Natural killer cell treated with Interleukin-12 subunit alpha and Interleukin-12 subunit beta and Interleukin-15 and Interleukin-18, amount 100 ng/mL, for 72 hours (primary cell): ENCODE measurements at regions not wholly inside any gene's neighbourhood (a gene's known extent, or its start where the extent isn't known, plus 50 kb on each side); places are given as distances from the start of the nearest gene placed in this dataset.

ENCODE experiments used
- ATAC-seq, 2 donors: fragments of 150-1000 bp; cut with Tn5 transposase in 1 of 2; sonication (Bioruptor Pico), chemical (Tn5 transposase) in 1 of 2; 2 replicates each; pipeline ENCODE4 v1.10.0; 2021
- DNase-seq: peaks from one replicate; pipeline ENCODE4 v3.0.0; 2022; ENCODE audit warnings: low spot score
- H3K27ac Mint-ChIP-seq, 2 donors: 1 replicate in 1 of 2; 2 replicates in 1 of 2; pipeline ENCODE4 v1.8.0; 2022; ENCODE audit warnings: mixed read lengths in 2 of 2, mild to moderate bottlenecking in 1 of 2, moderate library complexity in 1 of 2
- H3K27me3 Mint-ChIP-seq, 2 donors: 1 replicate in 1 of 2; 2 replicates in 1 of 2; pipeline ENCODE4 v1.8.0; 2022; ENCODE audit warnings: mixed read lengths in 2 of 2
- H3K36me3 Mint-ChIP-seq: one replicate; pipeline ENCODE4 v1.8.0; 2022; ENCODE audit warnings: mixed read lengths
- H3K4me1 Mint-ChIP-seq, 2 donors: 1 replicate in 1 of 2; 2 replicates in 1 of 2; pipeline ENCODE4 v1.8.0; 2022; ENCODE audit warnings: low read depth in 2 of 2, mixed read lengths in 2 of 2, mild to moderate bottlenecking in 1 of 2
- H3K4me3 Mint-ChIP-seq: one replicate; pipeline ENCODE4 v1.8.0; 2022; ENCODE audit warnings: mixed read lengths
- H3K9me3 Mint-ChIP-seq: 2 replicates; pipeline ENCODE4 v1.8.0; 2022; ENCODE audit warnings: mixed read lengths

DNA sequence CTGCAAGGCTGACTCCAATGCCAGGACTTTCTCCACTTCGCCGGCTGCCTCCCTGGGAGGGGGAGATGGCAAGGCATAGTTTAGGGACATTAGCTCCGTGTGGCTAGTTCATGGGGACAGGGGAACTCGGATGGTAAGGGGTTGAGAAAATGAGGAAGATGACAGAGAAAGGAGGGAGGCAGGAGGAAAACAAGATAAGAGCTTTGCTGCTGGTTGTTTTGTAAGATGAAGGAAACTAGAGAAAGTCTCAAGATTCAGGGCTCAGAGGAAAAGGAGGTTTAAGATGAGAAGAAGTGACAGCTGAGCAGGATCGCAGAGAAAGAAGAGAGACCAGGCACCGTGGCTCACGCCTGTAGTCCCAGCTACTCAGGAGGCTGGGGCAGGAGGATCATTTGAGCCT lies 180.9 kb upstream of the RREB1 start:
- H3K36me3 Mint-ChIP-seq, result no peaks in the 10 kb centered on the region
- no peaks in the 10 kb centered on the region for H3K9me3 Mint-ChIP-seq
- H3K27me3 Mint-ChIP-seq, result peaks cover 14 to 16% of the 10 kb centered on the region in 2 donors
- DNase-seq (no peak), ATAC-seq (no peak)
- H3K27ac Mint-ChIP-seq, result no peak overlapping the region
- H3K4me3 Mint-ChIP-seq, result no peak overlapping the region
- no peaks in the 10 kb centered on the region for H3K4me1 Mint-ChIP-seq

DNA sequence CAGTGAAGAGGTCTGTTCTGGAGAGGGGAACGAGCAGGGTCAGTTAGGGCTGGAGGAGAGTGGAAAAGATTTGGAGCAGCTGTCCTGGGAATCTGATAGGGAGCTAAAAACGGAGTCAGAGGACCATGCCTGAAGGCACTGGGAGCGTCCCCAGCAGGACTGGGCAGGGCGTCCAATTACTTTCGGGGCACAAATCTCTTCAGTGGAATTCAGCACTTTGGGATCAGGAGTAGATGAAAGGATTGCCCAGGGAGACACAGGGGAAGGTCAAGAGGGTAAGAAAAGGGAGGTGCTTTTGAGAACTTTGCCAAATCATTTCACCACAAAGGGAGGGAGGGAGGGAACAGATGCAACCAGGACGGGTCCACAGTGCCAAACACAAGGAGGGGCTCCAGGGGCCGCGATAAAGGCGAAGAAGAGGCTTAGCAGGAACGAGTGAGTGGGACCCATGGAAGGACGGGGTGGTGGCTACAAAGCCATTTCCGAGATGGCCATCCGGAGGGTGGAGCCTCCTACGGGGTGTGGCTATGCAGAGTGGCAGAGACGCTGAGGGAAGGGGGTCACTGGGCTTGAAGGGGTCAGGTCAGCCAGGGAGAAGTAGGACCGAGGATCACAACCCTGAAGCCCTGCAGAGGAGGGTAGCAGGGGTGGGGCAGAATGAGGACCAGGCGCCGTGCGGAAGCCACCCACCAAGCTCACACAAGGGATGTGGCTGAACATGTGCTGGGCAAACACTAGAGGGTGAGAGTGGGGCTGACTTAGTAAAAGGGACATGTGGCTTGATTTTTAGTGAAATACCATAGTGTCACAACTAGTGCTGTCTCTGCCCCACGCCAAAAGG lies 180.0 kb upstream of the RREB1 start:
- H3K27ac Mint-ChIP-seq, result no peak overlapping the region
- peak in 1 of 2 donors; percentile 37 for ATAC-seq
- no peaks in the 10 kb centered on the region for H3K4me1 Mint-ChIP-seq
- H3K4me3 Mint-ChIP-seq, result no peak overlapping the region
- no peak for DNase-seq
- H3K9me3 Mint-ChIP-seq, result no peaks in the 10 kb centered on the region
- H3K27me3 Mint-ChIP-seq, result peaks cover 14 to 16% of the 10 kb centered on the region in 2 donors
- H3K36me3 Mint-ChIP-seq, result no peaks in the 10 kb centered on the region

GRCh38 chr6:6930223-6930880 lies 177.4 kb upstream of the RREB1 start:
- no peaks in the 10 kb centered on the region for H3K36me3 Mint-ChIP-seq
- H3K4me3 Mint-ChIP-seq, result no peak overlapping the region
- H3K4me1 Mint-ChIP-seq, result no peaks in the 10 kb centered on the region
- DNase-seq, result no peak
- no peak overlapping the region for H3K27ac Mint-ChIP-seq
- H3K27me3 Mint-ChIP-seq, result peaks cover 14 to 16% of the 10 kb centered on the region in 2 donors
- no peak for ATAC-seq
- no peaks in the 10 kb centered on the region for H3K9me3 Mint-ChIP-seq

- no peak for ATAC-seq
- no peak overlapping the region for H3K4me3 Mint-ChIP-seq
- H3K36me3 Mint-ChIP-seq, result no peaks in the 10 kb centered on the region
- no peaks in the 10 kb centered on the region for H3K9me3 Mint-ChIP-seq
- H3K27ac Mint-ChIP-seq, result no peak overlapping the region
- H3K27me3 Mint-ChIP-seq, result peaks cover 12 to 13% of the 10 kb centered on the region in 2 donors
- no peaks in the 10 kb centered on the region for H3K4me1 Mint-ChIP-seq
- DNase-seq, result no peak
These were observed 176.4 kb upstream of the RREB1 start for GRCh38 chr6:6931071-6932025.

- Mint-ChIP-seq H3K36me3 (no peaks in the 10 kb centered on the region), H3K9me3 (no peaks in the 10 kb centered on the region), H3K4me3 (no peak overlapping the region), H3K27me3 (peaks cover 3 to 6% of the 10 kb centered on the region in 2 donors), H3K27ac (no peak overlapping the region), H3K4me1 (no peaks in the 10 kb centered on the region)
- ATAC-seq (no peak), DNase-seq (no peak)
These were observed 175.4 kb upstream of the RREB1 start for GRCh38 chr6:6932341-6932740.

DNA sequence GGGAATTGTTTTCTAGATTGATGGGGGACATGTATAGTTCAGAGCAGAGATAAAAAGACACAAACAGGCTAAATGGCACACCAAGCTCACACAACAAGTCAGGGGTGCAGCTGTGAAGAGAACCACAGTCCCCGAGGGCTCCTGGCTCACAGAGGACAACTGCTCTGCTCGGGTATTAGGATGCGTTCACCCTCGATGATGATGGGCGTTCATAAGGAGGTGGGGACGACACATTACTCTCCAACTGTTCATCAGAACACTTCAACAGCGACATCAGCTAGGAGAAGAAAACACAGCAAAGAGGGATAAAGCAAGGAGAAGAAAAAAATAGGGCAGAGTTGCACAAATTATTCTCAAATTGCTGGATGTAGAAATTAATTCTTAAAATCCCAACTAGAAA lies 174.8 kb upstream of the RREB1 start:
- no peaks in the 10 kb centered on the region for H3K9me3 Mint-ChIP-seq
- DNase-seq, result no peak
- H3K36me3 Mint-ChIP-seq, result no peaks in the 10 kb centered on the region
- ATAC-seq, result no peak
- no peaks in the 10 kb centered on the region for H3K4me1 Mint-ChIP-seq
- H3K27ac Mint-ChIP-seq, result no peak overlapping the region
- no peak overlapping the region for H3K4me3 Mint-ChIP-seq
- H3K27me3 Mint-ChIP-seq, result peaks cover 0 to 4% of the 10 kb centered on the region in 2 donors

DNA sequence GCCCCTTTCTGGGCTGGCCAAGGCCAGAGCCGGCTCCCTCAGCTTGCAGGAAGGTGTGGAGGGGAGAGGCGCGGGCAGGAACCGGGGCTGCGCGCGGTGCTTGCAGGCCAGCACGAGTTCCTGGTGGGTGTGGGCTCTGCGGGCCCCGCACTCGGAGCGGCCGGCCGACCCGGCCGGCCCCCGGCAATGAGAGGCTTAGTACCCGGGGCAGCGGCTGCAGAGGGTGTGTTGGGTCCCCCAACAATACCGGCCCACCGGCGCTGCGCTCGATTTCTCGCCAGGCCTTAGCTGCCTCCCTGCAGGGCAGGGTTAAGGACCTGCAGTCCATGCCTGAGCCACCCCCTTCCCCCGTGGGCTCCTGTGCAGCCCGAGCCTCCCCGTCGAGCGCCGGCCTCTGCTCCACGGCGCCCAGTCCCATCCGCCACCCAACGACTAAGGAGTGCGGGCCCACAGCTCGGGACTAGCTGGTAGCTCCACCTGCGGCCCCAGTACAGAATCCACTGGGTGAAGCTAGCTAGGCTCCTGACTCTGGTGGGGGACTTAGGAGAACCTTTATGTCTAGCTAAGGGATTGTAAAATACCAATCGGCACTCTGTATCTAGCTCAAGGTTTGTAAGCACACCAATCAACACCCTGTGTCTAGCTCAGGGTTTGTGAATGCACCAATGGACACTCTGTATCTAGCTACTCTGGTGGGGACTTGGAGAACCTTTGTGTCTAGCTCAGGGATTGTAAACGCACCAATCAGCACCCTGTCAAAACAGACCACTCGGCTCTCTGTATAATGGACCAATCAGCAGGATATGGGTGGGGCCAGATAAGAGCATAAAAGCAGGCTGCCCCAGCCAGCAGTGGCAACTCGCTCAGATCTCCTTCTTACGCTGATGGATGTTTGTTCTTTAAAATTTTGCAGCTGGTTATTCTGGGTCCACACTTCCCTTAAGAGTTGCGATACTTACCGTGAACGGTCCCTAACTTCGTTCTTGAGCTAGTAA lies 167.4 kb upstream of the RREB1 start:
- no peaks in the 10 kb centered on the region for H3K9me3 Mint-ChIP-seq
- no peak for DNase-seq
- H3K27me3 Mint-ChIP-seq, result peaks cover 7 to 8% of the 10 kb centered on the region in 2 donors
- H3K4me3 Mint-ChIP-seq, result no peak overlapping the region
- H3K4me1 Mint-ChIP-seq, result peaks cover 9 to 13% of the 10 kb centered on the region in 2 donors
- no peak for ATAC-seq
- no peaks in the 10 kb centered on the region for H3K36me3 Mint-ChIP-seq
- no peak overlapping the region for H3K27ac Mint-ChIP-seq

DNA sequence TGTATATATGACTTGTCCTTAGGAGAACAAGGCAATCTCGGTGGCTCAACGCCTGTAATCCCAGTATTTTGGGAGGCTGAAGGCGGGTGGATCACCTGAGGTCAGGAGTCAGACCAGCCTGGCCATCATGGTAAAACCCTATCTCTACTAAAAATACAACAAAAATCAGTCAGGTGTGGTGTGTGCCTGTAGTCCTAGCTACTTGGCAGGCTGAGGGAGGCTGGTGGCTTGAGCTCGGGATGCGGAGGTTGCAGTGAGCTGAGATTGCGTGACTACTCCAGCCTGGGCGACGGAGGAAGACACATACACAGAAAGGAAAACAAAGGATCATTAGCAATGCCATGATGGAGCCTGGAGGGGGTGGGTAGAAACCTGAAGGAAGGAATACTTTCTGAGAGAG lies 166.6 kb upstream of the RREB1 start:
- H3K27me3 Mint-ChIP-seq, result peaks cover 7 to 8% of the 10 kb centered on the region in 2 donors
- H3K36me3 Mint-ChIP-seq, result no peaks in the 10 kb centered on the region
- ATAC-seq (no peak), DNase-seq (no peak)
- H3K9me3 Mint-ChIP-seq, result no peaks in the 10 kb centered on the region
- H3K4me3 Mint-ChIP-seq, result no peak overlapping the region
- H3K4me1 Mint-ChIP-seq, result peaks cover 9 to 13% of the 10 kb centered on the region in 2 donors
- H3K27ac Mint-ChIP-seq, result no peak overlapping the region

DNA sequence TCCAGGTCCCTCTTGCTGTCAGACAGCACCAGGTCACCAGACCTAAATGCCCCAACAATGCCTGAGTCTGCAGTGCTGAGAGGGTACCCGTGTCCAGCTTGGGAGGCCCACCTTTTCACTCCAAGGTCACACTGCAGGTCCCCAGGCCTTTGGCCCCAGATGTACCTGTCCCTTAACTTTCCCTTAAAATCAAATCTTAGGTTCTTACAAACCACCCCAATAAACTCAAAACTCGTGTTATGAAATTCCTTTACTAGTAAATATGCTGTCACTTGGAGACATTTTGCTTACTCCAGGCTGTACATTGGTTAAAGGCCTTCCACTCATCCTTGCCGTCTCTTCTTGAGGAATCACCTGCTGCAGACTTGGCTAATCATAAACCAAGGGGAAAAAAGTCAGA lies 165.7 kb upstream of the RREB1 start:
- H3K27ac Mint-ChIP-seq, result no peak overlapping the region
- peaks cover 7 to 8% of the 10 kb centered on the region in 2 donors for H3K27me3 Mint-ChIP-seq
- H3K4me1 Mint-ChIP-seq, result peaks cover 9 to 13% of the 10 kb centered on the region in 2 donors
- no peaks in the 10 kb centered on the region for H3K9me3 Mint-ChIP-seq
- ATAC-seq, result no peak
- no peaks in the 10 kb centered on the region for H3K36me3 Mint-ChIP-seq
- no peak for DNase-seq
- H3K4me3 Mint-ChIP-seq, result no peak overlapping the region

DNA sequence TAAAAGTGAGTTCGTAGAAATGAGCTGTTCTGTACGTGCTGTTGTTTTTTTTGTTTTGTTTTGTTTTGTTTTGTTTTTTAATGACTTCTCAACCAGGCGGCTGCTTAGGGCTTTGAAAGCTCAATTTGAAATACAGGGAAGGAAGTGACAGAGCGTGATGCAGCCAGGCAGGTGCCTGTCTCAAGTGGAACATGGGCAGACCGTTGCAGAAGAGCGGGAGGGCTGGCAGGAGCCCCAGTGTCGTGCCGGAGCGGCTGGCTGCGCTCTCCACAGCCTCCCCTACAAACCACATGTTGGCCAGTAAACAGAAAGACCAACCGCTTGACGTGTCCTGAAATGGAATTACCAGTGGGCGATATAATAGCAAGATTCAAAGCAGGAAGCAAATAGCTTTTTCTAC lies 164.9 kb upstream of the RREB1 start:
- Mint-ChIP-seq H3K36me3 (no peaks in the 10 kb centered on the region), H3K9me3 (no peaks in the 10 kb centered on the region), H3K27ac (peak overlapping the region in 1 of 2 donors; percentile 19), H3K4me3 (peak overlapping the region; percentile 30), H3K27me3 (peaks cover 7 to 8% of the 10 kb centered on the region in 2 donors), H3K4me1 (peaks cover 9 to 13% of the 10 kb centered on the region in 2 donors)
- DNase-seq (no peak), ATAC-seq (peak; percentile 51 to 61)

GRCh38 chr6:6943421-6943820 lies 164.3 kb upstream of the RREB1 start:
- DNase-seq (no peak), ATAC-seq (no peak)
- peaks cover 7 to 8% of the 10 kb centered on the region in 2 donors for H3K27me3 Mint-ChIP-seq
- H3K4me1 Mint-ChIP-seq, result peaks cover 9 to 13% of the 10 kb centered on the region in 2 donors
- peak overlapping the region in 1 of 2 donors; percentile 19 for H3K27ac Mint-ChIP-seq
- H3K4me3 Mint-ChIP-seq, result no peak overlapping the region
- no peaks in the 10 kb centered on the region for H3K9me3 Mint-ChIP-seq
- H3K36me3 Mint-ChIP-seq, result no peaks in the 10 kb centered on the region

DNA sequence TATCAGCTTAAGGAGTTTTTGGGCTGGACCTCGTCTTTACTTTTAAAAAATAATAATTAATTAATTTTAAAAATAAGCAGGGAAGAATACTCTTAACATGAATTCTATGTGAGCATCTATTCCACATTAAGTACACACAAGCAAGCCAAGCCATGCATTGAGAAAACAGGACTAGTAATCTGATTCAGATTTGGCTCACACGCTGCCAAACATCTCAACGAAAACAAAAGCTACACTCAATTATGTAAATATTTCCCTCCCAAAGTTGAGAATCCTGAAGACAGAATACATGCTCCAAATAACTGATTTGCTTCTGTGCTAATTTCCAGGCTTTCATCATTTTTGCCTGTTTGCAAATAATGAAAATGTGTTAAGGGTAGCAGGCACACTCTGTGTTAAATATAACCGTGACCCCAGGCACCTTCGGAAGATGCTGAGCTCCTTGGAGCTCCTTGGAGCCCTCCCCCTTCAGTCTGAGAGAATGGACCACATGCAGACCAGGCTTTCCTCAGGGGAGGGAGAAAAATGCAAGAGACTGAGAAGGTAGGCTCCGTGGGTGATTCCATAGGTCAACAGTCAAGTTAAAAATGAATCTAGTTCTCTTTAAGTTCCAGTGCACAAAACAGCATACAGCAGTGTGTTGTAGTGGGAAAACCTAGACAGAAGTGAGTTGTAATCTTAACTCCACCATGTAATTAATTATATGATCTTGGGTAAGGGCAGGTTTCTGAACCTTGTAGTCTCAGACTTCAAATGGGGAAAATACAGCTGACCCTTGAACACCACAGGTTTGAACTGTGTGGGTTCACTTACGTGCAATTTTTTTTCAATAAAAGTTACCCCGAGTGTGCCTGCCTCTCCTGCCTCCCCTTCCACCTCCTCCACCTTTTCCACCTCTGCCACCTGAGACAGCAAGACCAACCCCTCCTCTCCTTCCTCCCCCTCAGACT lies 161.3 kb upstream of the RREB1 start:
- Mint-ChIP-seq H3K4me3 (no peak overlapping the region), H3K36me3 (no peaks in the 10 kb centered on the region), H3K4me1 (peaks cover 9 to 13% of the 10 kb centered on the region in 2 donors), H3K27me3 (peaks cover 7 to 8% of the 10 kb centered on the region in 2 donors), H3K27ac (no peak overlapping the region), H3K9me3 (no peaks in the 10 kb centered on the region)
- ATAC-seq, result no peak
- no peak for DNase-seq
